ENCODE measurements at regions not wholly inside any gene's neighbourhood (a gene's known extent, or its start where the extent isn't known, plus 50 kb on each side); places are given as distances from the start of the nearest gene placed in this dataset.

GRCh38 chr21:31606081-31606874 is 53.2 kb upstream of the SOD1 start:
- Histone ChIP-seq H3K79me1 (ENCODE audit: low read depth, low read length) (no peaks in the 10 kb centered on the region), H3K79me2 (ENCODE audit: control insufficient read depth in 1 of 2, insufficient read depth in 2 of 2, low read length in 2 of 2) (no peaks in the 10 kb centered on the region), H3K9ac (replicated peaks in 1 of 4; ENCODE audit: extremely low read depth in 1 of 4, low read depth in 3 of 4, low read length in 3 of 4) (no peak overlapping the region), H2BK120ac (replicated peaks; ENCODE audit: low read depth, low read length) (no peak overlapping the region), H3K23me2 (ENCODE audit: low read depth, low read length) (no peaks in the 10 kb centered on the region), H3K14ac (ENCODE audit: insufficient read length) (no peak overlapping the region), H2AFZ (ENCODE audit: low read length) (no peak overlapping the region), H3K27ac (ENCODE audit: low read depth, low read length) (no peak overlapping the region), H3K27me3 (replicated peaks in 1 of 4; ENCODE audit: control insufficient read depth in 3 of 4, extremely low read depth in 1 of 4, insufficient read depth in 3 of 4, low read length in 3 of 4) (no peaks in the 10 kb centered on the region), H4K20me1 (replicated peaks in 1 of 2; ENCODE audit: control insufficient read depth in 1 of 2, insufficient read depth in 2 of 2, low read length in 2 of 2) (no peaks in the 10 kb centered on the region), H2BK5ac (ENCODE audit: low read depth, low read length) (no peak overlapping the region), H2AK5ac (ENCODE audit: low read depth, low read length) (no peak overlapping the region), H2BK12ac (ENCODE audit: low read depth, low read length) (no peak overlapping the region), H3K4ac (replicated peaks; ENCODE audit: insufficient read length, low read depth, low read length) (no peak overlapping the region), H4K5ac (ENCODE audit: insufficient read length, low read depth, low read length) (no peak overlapping the region), H3K4me1 (replicated peaks in 1 of 4; ENCODE audit: control insufficient read depth in 3 of 4, insufficient read depth in 4 of 4, low read length in 3 of 4) (no peaks in the 10 kb centered on the region), H4K91ac (replicated peaks; ENCODE audit: insufficient read length, low read length) (no peak overlapping the region), H2BK20ac (ENCODE audit: low read length) (no peak overlapping the region), H3K23ac (ENCODE audit: insufficient read length) (no peak overlapping the region), H3K9me3 (ENCODE audit: insufficient read depth in 2 of 2, low read depth in 1 of 2, low read length in 1 of 2) (no peaks in the 10 kb centered on the region), H2BK15ac (ENCODE audit: low read length) (no peak overlapping the region), H3K36me3 (ENCODE audit: control insufficient read depth in 2 of 4, insufficient read depth in 4 of 4, low read length in 3 of 4) (no peaks in the 10 kb centered on the region), H3K4me2 (ENCODE audit: insufficient read depth in 1 of 2, low read depth in 2 of 2, low read length in 2 of 2) (no peak overlapping the region), H3K18ac (ENCODE audit: extremely low read depth, low read length) (no peak overlapping the region), H4K8ac (ENCODE audit: extremely low read depth, insufficient read depth, low read length) (no peak overlapping the region), H3K4me3 (ENCODE audit: extremely low read depth in 1 of 4, insufficient read depth in 2 of 4, low read depth in 3 of 4, low read length in 4 of 4) (no peak overlapping the region), H3K56ac (replicated peaks; ENCODE audit: insufficient read length, low read depth, low read length) (no peak overlapping the region)
- ChIA-PET POLR2A (ENCODE audit: partially characterized antibody) (no interaction called here), CTCF (ENCODE audit: partially characterized antibody) (interaction anchor here (0.8 to 5.6 kb wide), 7 partner anchors 8 to 510 kb away, joined by 3 to 35 read pairs (median 3); no protein-coding TSS in a partner anchor)
- FAIRE-seq = no peak
- no peak for DNase-seq (ENCODE audit: low read depth in 1 of 2, low spot score in 2 of 2)
- WGBS, 2 experiments (ENCODE audit: extremely low coverage in 1 of 2, insufficient coverage in 1 of 2, insufficient read length in 1 of 2, insufficient replicate concordance in 2 of 2, low coverage in 1 of 2, low lambda C conversion rate in 2 of 2, missing lambda C conversion rate in 1 of 2) = 90% methylated on average over 10 of the region's 11 CpGs; no CpG with 5 or more reads in 1 of the 2 experiments
- no peak for TF ChIP-seq JUN (IDR thresholded peaks at IDR 0.05; ENCODE audit: low read depth, low read length)
- TF ChIP-seq SP1 (IDR thresholded peaks at IDR 0.05; ENCODE audit: low read depth, low read length) = no peak
